ENCODE measurements at regions not wholly inside any gene's neighbourhood (a gene's known extent, or its start where the extent isn't known, plus 50 kb on each side); places are given as distances from the start of the nearest gene placed in this dataset.

GRCh38 chr10:124254490-124254889 is 161.1 kb upstream of the CHST15 start:
- no peaks in the 10 kb centered on the region for H3K36me3 Mint-ChIP-seq (ENCODE audit: insufficient read depth, unreplicated experiment)
- no peak for DNase-seq (ENCODE audit: unreplicated experiment)
- H3K27me3 Mint-ChIP-seq (ENCODE audit: insufficient read depth, unreplicated experiment): no peaks in the 10 kb centered on the region
- POLR2A ChIA-PET: interaction anchor here (0.7 kb wide), 1 partner anchor 21 kb away, joined by 3 read pairs; no protein-coding TSS in a partner anchor
- no peaks in the 10 kb centered on the region for H3K9me3 Mint-ChIP-seq (ENCODE audit: unreplicated experiment)
- no peak for TF ChIP-seq CTCF (IDR thresholded peaks at IDR 0.05; ENCODE audit: unreplicated experiment)
- H3K4me3 Mint-ChIP-seq (ENCODE audit: unreplicated experiment): no peak overlapping the region
- CTCF ChIA-PET: interaction anchor here (0.6 to 0.9 kb wide), 2 partner anchors 19 to 136 kb away, joined by 3 read pairs; no protein-coding TSS in a partner anchor
- H3K27ac Mint-ChIP-seq (ENCODE audit: low read depth, unreplicated experiment): no peak overlapping the region
- intact Hi-C loops (cut with micrococcal nuclease): no loop called here
- no TSS peak for BruUV-seq (replicated peaks)
- no peaks in the 10 kb centered on the region for H3K4me1 Mint-ChIP-seq (ENCODE audit: insufficient read depth, unreplicated experiment)

DNA sequence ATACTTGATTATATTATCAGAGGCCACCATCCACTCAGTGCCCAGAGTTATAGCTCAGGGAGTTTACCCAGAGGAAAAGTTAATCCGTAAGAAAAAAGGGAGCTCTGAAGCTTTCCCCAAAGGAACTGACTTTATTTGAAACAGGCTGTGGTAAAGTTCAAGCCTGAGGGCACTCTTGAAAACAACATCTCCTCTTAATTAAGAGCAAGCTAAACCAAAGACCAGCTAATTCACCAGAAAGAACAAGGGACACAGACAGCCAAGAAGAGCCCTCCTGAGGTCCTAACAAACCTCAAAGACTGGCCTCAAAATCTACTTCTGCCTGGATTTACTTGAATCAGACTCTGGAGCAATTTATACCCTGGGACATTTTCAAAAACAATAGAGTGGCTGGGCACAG is 159.6 kb upstream of the CHST15 start:
- ChIA-PET CTCF (interaction anchor here (1.3 kb wide), 1 partner anchor 15 kb away, joined by 3 read pairs; no protein-coding TSS in a partner anchor), POLR2A (no interaction called here)
- DNase-seq (ENCODE audit: unreplicated experiment): no peak
- BruUV-seq (replicated peaks): no TSS peak
- H3K27me3 Mint-ChIP-seq (ENCODE audit: insufficient read depth, unreplicated experiment): no peaks in the 10 kb centered on the region
- intact Hi-C loops (cut with micrococcal nuclease): no loop called here
- TF ChIP-seq CTCF (IDR thresholded peaks at IDR 0.05; ENCODE audit: unreplicated experiment): no peak
- H3K9me3 Mint-ChIP-seq (ENCODE audit: unreplicated experiment): no peaks in the 10 kb centered on the region
- no peaks in the 10 kb centered on the region for H3K36me3 Mint-ChIP-seq (ENCODE audit: insufficient read depth, unreplicated experiment)
- no peaks in the 10 kb centered on the region for H3K4me1 Mint-ChIP-seq (ENCODE audit: insufficient read depth, unreplicated experiment)
- H3K27ac Mint-ChIP-seq (ENCODE audit: low read depth, unreplicated experiment): no peak overlapping the region
- no peak overlapping the region for H3K4me3 Mint-ChIP-seq (ENCODE audit: unreplicated experiment)

- CTCF ChIA-PET: interaction anchor here (0.6 to 1.3 kb wide), 3 partner anchors 14 to 137 kb away, joined by 3 read pairs; no protein-coding TSS in a partner anchor
- Mint-ChIP-seq H3K27ac (ENCODE audit: low read depth, unreplicated experiment) (no peak overlapping the region), H3K36me3 (ENCODE audit: insufficient read depth, unreplicated experiment) (no peaks in the 10 kb centered on the region), H3K9me3 (ENCODE audit: unreplicated experiment) (no peaks in the 10 kb centered on the region), H3K4me1 (ENCODE audit: insufficient read depth, unreplicated experiment) (no peaks in the 10 kb centered on the region), H3K27me3 (ENCODE audit: insufficient read depth, unreplicated experiment) (no peaks in the 10 kb centered on the region), H3K4me3 (ENCODE audit: unreplicated experiment) (no peak overlapping the region)
- no TSS peak for BruUV-seq (replicated peaks)
- intact Hi-C loops (cut with micrococcal nuclease): no loop called here
- DNase-seq (ENCODE audit: unreplicated experiment): no peak
- POLR2A ChIA-PET: no interaction called here
- no peak for TF ChIP-seq CTCF (IDR thresholded peaks at IDR 0.05; ENCODE audit: unreplicated experiment)
These were observed 158.8 kb upstream of the CHST15 start for GRCh38 chr10:124252097-124252715.

DNA sequence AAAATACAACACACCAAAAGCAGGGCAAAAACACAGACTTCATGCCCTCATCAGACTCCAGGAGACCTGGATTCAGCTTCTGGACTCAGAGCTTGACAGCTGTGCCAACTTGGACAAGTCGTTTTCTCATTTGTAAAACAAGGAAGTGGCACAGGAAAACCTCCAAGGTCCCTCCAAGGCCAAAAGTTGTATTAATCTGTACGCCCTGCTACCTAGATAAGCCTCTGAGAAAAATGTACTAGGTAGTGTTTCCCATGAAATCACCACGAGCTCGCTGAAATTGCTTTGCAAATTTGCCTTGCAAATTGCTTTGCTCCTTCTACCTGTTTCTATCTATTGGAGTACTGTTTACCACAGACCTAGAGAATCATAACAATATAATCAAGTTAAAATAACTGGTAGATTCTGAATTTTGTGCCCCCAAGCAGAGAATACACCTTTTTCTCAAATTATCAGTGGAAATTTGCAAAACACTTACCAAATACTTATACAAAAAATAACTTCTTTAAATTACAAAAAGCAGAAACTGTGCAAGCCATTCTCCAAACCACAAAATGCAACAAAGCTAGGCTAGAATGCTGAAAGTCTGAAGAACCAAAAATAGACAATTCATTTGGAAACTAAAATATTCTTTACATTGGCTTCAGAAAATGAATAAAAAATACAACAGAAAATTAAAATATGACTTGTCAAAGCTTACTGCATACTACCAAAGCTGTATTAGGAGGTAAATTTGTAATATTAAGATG is 158.1 kb upstream of the CHST15 start:
- intact Hi-C loops (cut with micrococcal nuclease): no loop called here
- Mint-ChIP-seq H3K27me3 (ENCODE audit: insufficient read depth, unreplicated experiment) (no peaks in the 10 kb centered on the region), H3K9me3 (ENCODE audit: unreplicated experiment) (no peaks in the 10 kb centered on the region), H3K4me3 (ENCODE audit: unreplicated experiment) (no peak overlapping the region), H3K27ac (ENCODE audit: low read depth, unreplicated experiment) (no peak overlapping the region), H3K36me3 (ENCODE audit: insufficient read depth, unreplicated experiment) (no peaks in the 10 kb centered on the region), H3K4me1 (ENCODE audit: insufficient read depth, unreplicated experiment) (no peaks in the 10 kb centered on the region)
- POLR2A ChIA-PET: no interaction called here
- no TSS peak for BruUV-seq (replicated peaks)
- no peak for DNase-seq (ENCODE audit: unreplicated experiment)
- TF ChIP-seq CTCF (IDR thresholded peaks at IDR 0.05; ENCODE audit: unreplicated experiment): no peak
- CTCF ChIA-PET: interaction anchor here (0.6 to 1.0 kb wide), 2 partner anchors 14 to 150 kb away, joined by 3 to 4 read pairs; no protein-coding TSS in a partner anchor

Measured in MCF 10A (cell line).